Right lung (tissue), 2 donors: ENCODE measurements at regions not wholly inside any gene's neighbourhood (a gene's known extent, or its start where the extent isn't known, plus 50 kb on each side); places are given as distances from the start of the nearest gene placed in this dataset.
A peak's percentile ranks its signal among the peaks of the same experiment; 100 is the strongest.

Experiments
- DNase-seq, 2 donors: peaks; one replicate each; pipeline ENCODE4 v3.0.0-alpha.2; 2013

DNA sequence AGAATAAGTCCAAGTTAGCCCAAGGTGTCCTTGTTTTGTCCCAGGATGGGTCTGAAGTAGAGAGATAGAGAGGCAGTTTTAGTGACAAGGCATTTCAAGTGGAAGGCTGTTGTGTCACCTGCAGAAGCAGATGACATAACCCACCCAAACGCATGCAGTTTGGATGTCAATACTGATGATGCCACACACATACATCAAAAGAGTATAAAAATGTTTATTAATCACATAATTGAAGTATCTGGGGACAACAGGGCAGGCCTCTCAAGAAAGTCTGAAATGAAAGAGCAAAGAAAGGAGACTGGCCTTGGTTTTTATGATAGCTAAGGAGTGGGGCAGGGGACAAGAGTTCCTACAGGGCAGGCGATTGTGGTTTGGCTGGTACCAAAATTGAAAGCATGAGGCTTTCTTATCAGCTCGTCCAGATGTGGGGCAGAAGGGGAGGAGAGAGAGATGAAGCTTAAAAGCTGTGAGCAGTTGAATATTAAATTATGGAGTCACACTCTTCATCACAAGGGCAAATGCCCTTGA is 78.4 kb upstream of the TSPAN8 start:
- no peak for DNase-seq

DNA sequence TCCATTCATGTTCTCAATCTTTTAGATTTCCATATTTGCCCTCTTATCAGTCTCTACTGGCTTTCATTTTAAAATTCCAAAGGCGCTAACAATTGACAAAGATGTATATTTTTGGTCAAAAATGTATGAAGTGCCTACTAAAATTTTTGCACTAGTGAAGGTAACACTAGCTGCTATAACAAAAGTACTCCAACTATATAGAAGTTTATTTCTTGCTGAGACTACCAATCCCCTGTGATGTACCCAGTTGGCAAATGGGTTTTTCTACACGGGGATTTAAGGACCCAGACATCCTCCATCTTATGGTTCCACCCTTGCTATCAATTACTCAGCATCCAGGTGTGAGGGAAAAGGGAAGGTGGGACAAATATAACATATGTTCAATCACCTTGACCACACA is 75.3 kb upstream of the TSPAN8 start:
- no peak for DNase-seq

DNA sequence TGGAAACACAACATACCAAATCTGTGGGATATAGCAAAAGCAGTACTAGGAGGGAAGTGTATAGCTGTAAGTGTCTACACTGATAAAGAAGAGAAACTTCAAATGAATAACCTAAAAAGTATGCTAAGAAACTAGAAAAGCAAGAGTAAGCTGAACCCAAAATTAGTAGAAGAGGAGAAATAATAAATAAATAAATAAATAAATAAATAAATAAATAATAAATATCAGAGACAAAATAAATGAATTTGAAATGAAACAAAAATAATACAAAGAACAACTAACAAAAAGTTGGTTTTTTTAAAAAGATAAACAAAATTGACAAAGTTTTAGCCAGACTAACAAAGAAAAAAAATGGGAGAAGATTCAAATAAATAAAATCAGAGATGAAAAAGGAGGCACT is 72.7 kb upstream of the TSPAN8 start:
- no peak for DNase-seq

DNA sequence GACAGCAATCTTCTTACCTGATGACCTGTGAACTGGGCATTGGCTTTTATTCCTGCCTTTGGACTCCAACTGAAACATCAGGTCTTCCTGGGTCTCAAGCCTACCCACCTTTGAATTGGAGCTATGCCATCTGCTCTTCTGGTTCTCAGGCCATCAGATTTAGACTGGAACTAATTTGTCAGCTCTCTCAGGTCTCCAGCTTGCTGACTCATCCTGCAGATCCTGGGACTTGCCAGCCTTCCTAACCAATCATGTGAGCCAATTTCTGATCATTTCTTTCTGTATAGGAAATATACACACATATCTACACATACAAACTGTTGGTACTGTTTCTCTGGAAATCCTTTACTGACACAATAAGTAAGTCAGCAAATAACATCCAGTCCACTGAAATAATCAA is 65.3 kb upstream of the TSPAN8 start:
- DNase-seq = no peak

DNA sequence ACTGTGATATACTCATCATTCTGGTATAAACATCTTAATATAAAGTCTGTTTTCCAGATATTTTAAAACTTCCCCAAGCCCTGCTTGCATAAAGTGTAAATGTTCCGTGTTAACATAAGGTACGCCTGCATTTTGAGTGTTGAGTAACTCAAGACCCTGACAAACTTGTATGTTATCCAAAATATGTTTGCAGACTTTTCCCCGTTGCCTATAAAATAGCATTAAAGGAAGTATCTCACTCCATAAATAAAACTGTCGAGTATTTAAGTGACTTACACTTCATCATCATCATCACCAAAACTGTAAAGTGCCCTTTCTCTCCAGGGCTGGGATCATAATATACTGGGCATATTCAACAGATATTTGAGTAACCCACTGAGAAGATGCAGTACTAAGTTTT is 64.6 kb upstream of the TSPAN8 start:
- peak; percentile 57 to 64 for DNase-seq

DNA sequence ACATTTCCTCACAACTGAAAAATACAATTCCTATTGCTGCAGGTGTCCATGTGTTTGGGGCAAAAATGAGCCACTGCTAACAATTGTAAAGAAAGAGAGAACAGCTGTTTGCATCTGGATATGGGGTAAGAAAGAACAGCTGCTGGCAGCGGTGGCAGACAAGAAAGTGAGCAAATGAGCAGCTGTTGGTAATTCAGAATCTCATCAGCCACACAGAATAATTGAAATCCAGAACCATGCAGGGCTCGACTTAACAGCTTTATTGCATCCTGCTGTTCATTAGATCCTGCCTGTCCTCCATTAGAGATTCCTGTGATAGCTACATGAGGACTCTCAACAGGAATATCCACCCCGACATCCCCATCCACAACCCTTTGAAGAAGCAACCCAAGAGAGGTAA is 62.5 kb upstream of the TSPAN8 start:
- DNase-seq = peak; percentile 62 to 65

DNA sequence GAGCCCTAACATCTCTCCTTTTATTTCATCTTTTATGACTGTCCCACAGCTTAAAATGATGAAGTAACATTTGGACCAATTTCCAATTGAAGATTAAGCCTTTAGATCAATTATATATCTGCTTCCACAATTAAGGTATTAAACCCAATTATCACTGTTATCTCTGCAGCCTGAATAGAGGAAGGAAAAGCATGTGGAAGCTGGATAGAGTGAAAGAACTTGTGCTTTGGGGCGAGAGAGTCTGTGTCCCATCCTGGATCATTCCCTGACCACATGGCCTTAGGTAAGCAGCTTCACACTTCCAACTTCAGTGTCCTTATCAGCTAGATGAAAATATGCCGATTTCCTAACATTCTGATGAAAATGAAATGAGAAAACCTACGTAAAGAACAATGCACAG is 61.4 kb upstream of the TSPAN8 start:
- DNase-seq = no peak

DNA sequence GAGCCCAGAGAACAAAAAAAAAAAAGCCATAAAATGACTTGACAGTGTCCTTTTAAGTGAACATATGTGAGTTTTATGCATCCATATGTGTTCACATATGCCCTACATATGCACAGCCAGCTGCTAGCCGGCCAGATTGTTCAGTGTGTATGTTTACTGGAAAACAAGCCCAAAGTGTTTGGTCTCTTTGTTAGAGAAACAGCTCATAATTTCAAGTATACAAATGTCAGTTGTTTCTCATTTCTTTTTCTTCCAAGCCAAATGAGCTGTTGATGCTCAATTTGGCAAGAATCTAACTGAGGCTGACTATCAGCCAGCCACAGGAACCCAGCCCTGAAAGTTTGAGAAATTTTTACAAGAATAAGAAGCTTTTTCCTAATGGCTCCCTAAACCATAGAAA is 60.8 kb upstream of the TSPAN8 start:
- peak; percentile 81 to 84 for DNase-seq

DNA sequence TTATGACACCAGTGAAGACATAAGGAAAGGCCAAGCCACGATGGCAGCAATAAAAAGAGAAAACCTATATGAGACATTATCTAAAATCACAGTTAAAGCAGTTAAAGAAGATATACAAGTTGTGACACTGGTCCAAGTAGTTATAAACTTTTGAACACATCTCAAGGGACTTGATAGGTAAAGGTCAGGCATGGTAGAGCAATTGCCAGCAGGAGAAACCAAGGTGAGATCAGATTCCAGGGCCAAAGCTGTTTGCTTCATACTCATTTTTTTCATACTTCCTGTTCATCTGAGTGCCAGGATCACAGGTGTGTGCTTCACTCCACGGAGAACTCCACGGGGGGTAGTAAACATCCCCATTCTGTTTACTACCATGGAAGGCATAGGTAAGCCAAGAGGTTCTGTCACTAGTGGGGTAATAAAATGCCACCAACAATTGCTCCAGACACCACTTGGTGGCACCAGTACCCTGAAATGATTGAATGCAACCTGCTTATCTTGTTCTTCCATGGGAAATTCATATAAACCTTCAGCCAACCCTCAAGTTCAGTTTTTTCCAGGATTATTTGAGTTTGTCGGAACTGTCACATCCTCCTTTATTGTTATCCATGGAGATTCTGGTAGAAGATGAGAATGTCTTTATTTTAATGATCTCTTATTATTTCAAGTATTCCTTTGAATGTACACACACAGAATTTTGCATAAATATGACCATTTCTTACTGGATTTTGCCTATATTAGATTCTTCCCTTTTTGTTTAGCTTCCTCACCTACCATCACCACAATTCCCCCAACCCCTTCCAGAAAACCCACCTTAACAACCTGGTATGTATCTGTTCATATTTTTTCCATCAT is 59.2 kb upstream of the TSPAN8 start:
- DNase-seq = no peak

DNA sequence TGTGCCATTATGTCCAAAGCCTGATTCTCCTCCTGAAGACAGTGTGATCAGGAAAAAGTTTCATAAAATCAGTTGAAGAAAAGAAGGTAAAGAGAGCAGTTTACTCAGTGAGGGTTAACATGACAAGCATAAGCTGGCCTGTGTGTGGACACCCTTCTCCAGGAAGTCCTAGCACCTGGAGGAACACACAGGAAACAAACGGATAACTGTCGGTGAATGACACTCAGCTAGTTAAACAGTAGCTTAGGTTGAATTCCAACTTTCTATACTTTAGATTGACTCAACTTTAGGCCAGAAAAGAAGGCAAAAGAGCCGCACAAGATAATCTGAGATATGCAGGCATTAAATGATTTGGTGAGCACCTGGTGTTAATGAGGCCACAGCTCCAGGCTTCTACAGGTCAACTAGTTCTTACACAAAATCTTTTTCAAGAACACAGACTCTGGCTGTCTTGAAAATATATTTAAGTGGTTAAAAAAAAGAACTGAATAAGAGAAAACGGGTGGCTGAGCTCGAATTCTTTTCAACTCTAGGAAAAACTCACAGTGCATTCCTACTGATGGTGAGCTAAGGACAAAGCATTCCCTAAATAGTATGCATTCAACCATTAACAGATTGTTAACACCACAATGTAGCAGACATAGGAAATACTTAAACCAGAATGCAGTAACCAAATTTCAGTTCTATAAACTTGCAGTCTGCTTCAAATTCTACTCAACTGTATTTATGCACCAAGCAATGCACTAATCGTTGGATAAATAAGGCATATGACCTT is 56.9 kb upstream of the TSPAN8 start:
- no peak for DNase-seq

DNA sequence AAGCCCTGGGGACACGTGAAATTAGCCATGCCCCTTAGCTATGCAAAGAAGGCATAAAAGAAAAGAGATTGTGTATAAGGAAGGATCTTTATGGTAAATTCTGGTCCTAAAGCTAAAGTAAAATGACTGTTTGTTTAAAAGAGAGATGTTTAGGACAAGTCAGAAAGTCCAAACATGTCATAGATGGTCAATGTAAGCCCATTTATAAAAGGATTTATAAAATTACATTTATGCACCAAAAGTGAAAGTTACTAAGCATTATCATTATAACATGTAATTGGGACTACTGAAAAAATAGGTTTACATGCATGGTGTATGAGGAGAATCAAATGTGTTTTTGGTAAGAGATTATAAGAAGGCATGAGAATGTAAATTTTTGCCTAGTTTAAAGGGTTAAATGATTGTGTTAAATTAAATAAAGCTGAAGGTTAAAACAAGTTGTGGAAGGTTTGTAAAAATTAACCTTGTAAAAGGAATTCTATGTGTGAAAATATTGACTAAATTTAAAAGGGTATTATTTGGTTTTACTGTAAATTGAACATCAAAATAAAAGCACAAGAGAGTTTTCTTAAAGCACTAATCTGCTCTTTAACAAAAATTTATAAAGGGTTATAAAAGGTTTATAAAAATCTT is 50.4 kb upstream of the TSPAN8 start:
- no peak for DNase-seq
